Body of pancreas (tissue), 4 donors: ENCODE measurements at regions not wholly inside any gene's neighbourhood (a gene's known extent, or its start where the extent isn't known, plus 50 kb on each side); places are given as distances from the start of the nearest gene placed in this dataset.

ENCODE experiments used
- ATAC-seq: fragments of 150-250 bp; one replicate; pipeline ENCODE4 v1.9.1; 2016
- DNase-seq, 4 donors: peaks; one replicate each; pipeline ENCODE4 v3.0.0-alpha.2; 2019
- H3K27ac ChIP-seq, 4 donors: fragments of 200-600 bp; sonication (generic); 1 replicate in 3 of 4; 2 replicates in 1 of 4; pipeline versions ENCODE4 v1.5.1 to v1.6.1; 2016 to 2019; ENCODE audit warnings: mild to moderate bottlenecking in 1 of 4, mixed read lengths in 1 of 4, moderate library complexity in 1 of 4
- H3K27me3 ChIP-seq, 2 donors: fragments of 200-600 bp; sonication (generic); one replicate each; pipeline ENCODE4 v1.6.0; 2016; ENCODE audit warnings: mild to moderate bottlenecking in 1 of 2
- H3K36me3 ChIP-seq, 2 donors: fragments of 200-600 bp; sonication (generic); replicated peaks in 1 of 2; 2 replicates each; pipeline ENCODE4 v1.5.1; 2016; ENCODE audit warnings: low read depth in 2 of 2; ENCODE audit not compliant: insufficient read depth in 1 of 2
- H3K4me1 ChIP-seq: fragments of 200-600 bp; sonication (generic); one replicate; pipeline ENCODE4 v1.6.0; 2016
- H3K4me3 ChIP-seq, 2 donors: fragments of 200-600 bp; sonication (generic); 1 replicate in 1 of 2; 2 replicates in 1 of 2; pipeline ENCODE4 v1.5.1; 2016 to 2019
- H3K9me3 ChIP-seq, 3 donors: fragments of 200-600 bp; sonication (generic); 1 replicate in 2 of 3; 2 replicates in 1 of 3; pipeline ENCODE4 v1.5.1; 2016
- CTCF ChIP-seq, 7 experiments: fragments of 450-650 bp in 4 of 7; fragments of 200-600 bp in 3 of 7; sonication (generic) in 3 of 7; IDR thresholded peaks; one replicate each; pipeline ENCODE4 v1.5.1; 2016 to 2019; ENCODE audit warnings: antibody characterized with exemption in 7 of 7
- POLR2A ChIP-seq, 3 donors: fragments of 450-650 bp; IDR thresholded peaks; one replicate each; pipeline ENCODE4 v1.6.1; 2016; ENCODE audit warnings: antibody characterized with exemption in 3 of 3, mild to moderate bottlenecking in 2 of 3
- WGBS, 2 donors: methylation state at CpG; one replicate each; pipeline ENCODE4 v1.1.5; 2017; 5-methylcytosine and 5-hydroxymethylcytosine counted together
- intact Hi-C: fragments of 100-400 bp; cut with DNase I; formaldehyde crosslinking; loops from one replicate; pipeline ENCODE4 v1.15.1; 2023

DNA sequence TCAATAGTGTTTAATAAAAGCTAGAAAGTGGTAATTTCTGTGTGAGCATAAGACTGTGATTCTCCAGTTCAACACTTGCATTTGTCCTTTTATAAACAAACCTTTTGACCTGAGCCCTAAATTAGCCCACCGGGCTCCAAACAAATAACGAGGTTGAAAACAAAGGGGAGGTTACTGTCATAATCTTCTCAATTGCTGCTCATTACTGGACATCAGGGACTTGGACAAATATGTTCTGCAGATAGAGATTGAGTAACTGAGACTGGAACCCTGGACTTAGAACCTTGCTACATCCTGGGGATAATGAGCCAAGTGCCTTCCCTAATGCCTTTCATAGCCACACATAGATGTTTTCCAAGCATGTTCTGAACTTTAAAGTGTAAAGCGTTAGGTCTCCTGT, 84.2 kb upstream of the PCSK2 start:
- no peaks in the 10 kb centered on the region for H3K9me3 ChIP-seq
- 57 to 59% methylated on average over 3 of the region's 3 CpGs for WGBS, 2 donors
- ATAC-seq: no peak
- no peaks in the 10 kb centered on the region for H3K27me3 ChIP-seq
- H3K4me3 ChIP-seq: no peak overlapping the region
- H3K36me3 ChIP-seq: no peaks in the 10 kb centered on the region
- intact Hi-C loops: no loop called here
- DNase-seq: no peak
- no peaks in the 10 kb centered on the region for H3K4me1 ChIP-seq
- TF ChIP-seq CTCF (IDR thresholded peaks at IDR 0.05): no peak
- TF ChIP-seq POLR2A (IDR thresholded peaks at IDR 0.05): no peak
- no peak overlapping the region for H3K27ac ChIP-seq

DNA sequence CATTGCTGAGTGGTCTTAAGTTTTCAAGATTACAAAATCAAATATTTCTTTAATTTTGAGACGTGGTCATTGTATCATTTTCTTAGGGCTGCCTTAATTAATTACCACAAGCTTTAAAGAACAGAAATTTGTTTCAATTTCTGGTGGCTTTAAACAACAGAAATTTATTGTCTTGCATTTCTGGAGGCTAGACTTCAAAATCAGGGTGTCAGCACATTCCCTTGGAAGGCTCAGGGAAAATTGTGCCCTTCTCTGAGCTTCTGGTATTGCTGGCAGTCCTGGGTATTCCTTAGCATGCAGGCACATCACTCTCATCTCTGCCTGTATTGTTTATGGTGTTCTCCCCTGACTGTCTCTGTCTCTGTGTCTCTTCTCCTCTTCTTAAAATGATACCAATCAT, 76.0 kb upstream of the PCSK2 start:
- Histone ChIP-seq H3K9me3 (no peaks in the 10 kb centered on the region), H3K27ac (no peak overlapping the region), H3K36me3 (no peaks in the 10 kb centered on the region), H3K27me3 (no peaks in the 10 kb centered on the region), H3K4me3 (no peak overlapping the region), H3K4me1 (no peaks in the 10 kb centered on the region)
- WGBS, 2 donors: 41 to 47% methylated on average over 1 of the region's 1 CpG
- TF ChIP-seq POLR2A (IDR thresholded peaks at IDR 0.05) (no peak), CTCF (IDR thresholded peaks at IDR 0.05) (no peak)
- DNase-seq (no peak), ATAC-seq (no peak)
- intact Hi-C loops: no loop called here

DNA sequence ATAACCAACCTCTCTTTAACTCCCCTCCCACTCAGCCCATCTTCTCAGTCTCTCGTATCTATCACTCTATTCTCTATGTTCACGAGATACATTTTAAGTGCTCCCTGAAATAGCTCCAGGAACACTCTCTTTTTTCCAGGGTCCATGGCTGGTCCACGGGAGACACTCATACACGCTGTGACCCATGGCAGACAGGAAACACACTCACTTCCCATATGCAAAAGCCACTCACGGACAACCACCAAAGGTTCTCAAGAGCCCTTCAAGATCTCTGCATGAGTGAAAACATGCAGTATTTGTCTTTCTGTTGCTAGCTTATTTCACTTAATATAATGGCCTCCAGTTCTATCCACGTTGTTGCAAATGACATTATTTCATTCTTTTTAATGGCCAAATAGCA, 71.4 kb upstream of the PCSK2 start:
- no peaks in the 10 kb centered on the region for H3K4me1 ChIP-seq
- ATAC-seq (no peak), DNase-seq (no peak)
- no peak overlapping the region for H3K4me3 ChIP-seq
- 57 to 60% methylated on average over 6 of the region's 6 CpGs for WGBS, 2 donors
- no peaks in the 10 kb centered on the region for H3K36me3 ChIP-seq
- TF ChIP-seq POLR2A (IDR thresholded peaks at IDR 0.05): no peak
- TF ChIP-seq CTCF (IDR thresholded peaks at IDR 0.05): no peak
- H3K27me3 ChIP-seq: no peaks in the 10 kb centered on the region
- no peak overlapping the region for H3K27ac ChIP-seq
- H3K9me3 ChIP-seq: no peaks in the 10 kb centered on the region
- intact Hi-C loops: no loop called here

- intact Hi-C loops: no loop called here
- Histone ChIP-seq H3K36me3 (no peaks in the 10 kb centered on the region), H3K27me3 (no peaks in the 10 kb centered on the region), H3K27ac (no peak overlapping the region), H3K4me3 (no peak overlapping the region), H3K4me1 (no peaks in the 10 kb centered on the region), H3K9me3 (no peaks in the 10 kb centered on the region)
- ATAC-seq: no peak
- TF ChIP-seq POLR2A (IDR thresholded peaks at IDR 0.05) (no peak), CTCF (IDR thresholded peaks at IDR 0.05) (no peak)
- 69 to 72% methylated on average over 2 of the region's 2 CpGs for WGBS, 2 donors
- DNase-seq: no peak
Observed at GRCh38 chr20:17158701-17159100, 68.1 kb upstream of the PCSK2 start.

GRCh38 chr20:17161673-17162481, 65.0 kb upstream of the PCSK2 start:
- DNase-seq (no peak), ATAC-seq (no peak)
- no peak overlapping the region for H3K4me3 ChIP-seq
- no peaks in the 10 kb centered on the region for H3K4me1 ChIP-seq
- H3K36me3 ChIP-seq: no peaks in the 10 kb centered on the region
- H3K9me3 ChIP-seq: no peaks in the 10 kb centered on the region
- no peak for TF ChIP-seq CTCF (IDR thresholded peaks at IDR 0.05)
- no peak for TF ChIP-seq POLR2A (IDR thresholded peaks at IDR 0.05)
- intact Hi-C loops: no loop called here
- H3K27ac ChIP-seq: no peak overlapping the region
- H3K27me3 ChIP-seq: no peaks in the 10 kb centered on the region
- WGBS, 2 donors: 42 to 61% methylated on average over 6 of the region's 6 CpGs
